HCT116 (cell line): ENCODE measurements at regions not wholly inside any gene's neighbourhood (a gene's known extent, or its start where the extent isn't known, plus 50 kb on each side); places are given as distances from the start of the nearest gene placed in this dataset.

Experiments used
- ATAC-seq: fragments of 200-7000 bp; cut with Tn5 transposase; 2 replicates; pipeline ENCODE4 v1.9.1; 2020; ENCODE audit warnings: mild to moderate bottlenecking, moderate library complexity
- BruUV-seq: library from RNA; stranded (reverse); fragments of 400-500 nt; replicated peaks from 2 replicates; lab custom pipeline; 2021; lab: Mats Ljungman, UMichigan
- CTCF ChIA-PET: fragments of 300-600 bp; sonication (Branson Sonifier 250); formaldehyde crosslinking; loops from one replicate; lab custom pipeline; 2021; ENCODE audit warnings: antibody characterized with exemption; lab: Charles Lee
- POLR2A ChIA-PET: fragments of 300-600, 350-600 bp; sonication (Branson Sonifier 250); formaldehyde crosslinking; loops from one replicate; lab custom pipeline; 2021; ENCODE audit warnings: antibody characterized with exemption; lab: Charles Lee
- RAD21 ChIA-PET, 2 experiments: fragments of 300-600 bp; sonication (Branson Sonifier 250); formaldehyde crosslinking; loops; one replicate each; lab custom pipeline; 2023; ENCODE audit warnings: low total read pairs in 2 of 2; ENCODE audit not compliant: uncharacterized antibody in 2 of 2, unreplicated experiment in 2 of 2, low non-redundant PET in 1 of 2; lab: Charles Lee
- DNase-seq: peaks from one replicate; pipeline ENCODE4 v3.0.0-alpha.2; 2010; ENCODE audit warnings: low read depth, low spot score
- H2AFZ ChIP-seq: fragments of 200-600 bp; shearing (Covaris generic), sonication (generic); 2 replicates; pipeline ENCODE4 v1.6.1; 2017; ENCODE audit warnings: low read depth, mixed run types, mixed read lengths, antibody characterized with exemption, low read length; ENCODE audit not compliant: poor library complexity, severe bottlenecking
- H3K27ac ChIP-seq: 2 replicates; pipeline ENCODE4 v1.5.1; 2012; ENCODE audit warnings: low read depth, low read length
- H3K27me3 ChIP-seq: fragments of 200-600 bp; sonication (generic); 2 replicates; pipeline ENCODE4 v1.6.1; 2016; ENCODE audit warnings: mixed run types, low read length, mixed read lengths; ENCODE audit not compliant: insufficient read depth
- H3K36me3 ChIP-seq, 2 experiments: fragments of 200-500 bp in 1 of 2; fragments of 200-600 bp in 1 of 2; sonication (Bioruptor generic) in 1 of 2; sonication (generic) in 1 of 2; 2 replicates each; pipeline versions ENCODE4 v1.5.1 to v1.6.1; 2014 to 2016; ENCODE audit warnings: low read length in 2 of 2, inconsistent platforms in 1 of 2, mixed read lengths in 1 of 2, mixed run types in 1 of 2; ENCODE audit not compliant: insufficient read depth in 2 of 2, control insufficient read depth in 1 of 2
- H3K4me1 ChIP-seq, 2 experiments: fragments of 200-600 bp in 1 of 2; sonication (generic) in 1 of 2; 2 replicates each; pipeline versions ENCODE4 v1.5.1 to v1.6.1; 2012 to 2017; ENCODE audit warnings: low read length in 2 of 2, inconsistent platforms in 1 of 2, mild to moderate bottlenecking in 1 of 2, mixed read lengths in 1 of 2, mixed run types in 1 of 2, moderate library complexity in 1 of 2; ENCODE audit not compliant: insufficient read depth in 2 of 2, control insufficient read depth in 1 of 2
- H3K4me2 ChIP-seq: fragments of 200-600 bp; sonication (generic); 2 replicates; pipeline ENCODE4 v1.6.1; 2017; ENCODE audit warnings: mixed run types, low read length, mixed read lengths
- H3K4me3 ChIP-seq, 2 experiments: fragments of 200-600 bp in 1 of 2; sonication (generic) in 1 of 2; replicated peaks in 1 of 2; 2 replicates each; pipeline ENCODE4 v1.5.1; 2011 to 2016; ENCODE audit warnings: low read length in 2 of 2, control low read depth in 1 of 2, low read depth in 1 of 2, mild to moderate bottlenecking in 1 of 2, mixed read lengths in 1 of 2, mixed run types in 1 of 2
- H3K79me2 ChIP-seq: fragments of 200-600 bp; sonication (generic); 2 replicates; pipeline ENCODE4 v1.6.1; 2017; ENCODE audit warnings: mild to moderate bottlenecking, mixed run types, low read length, moderate library complexity, mixed read lengths; ENCODE audit not compliant: insufficient read depth
- H3K9ac ChIP-seq: fragments of 200-600 bp; sonication (generic); 2 replicates; pipeline ENCODE4 v1.6.1; 2016; ENCODE audit warnings: low read length, mixed read lengths
- H3K9me2 ChIP-seq: fragments of 200-600 bp; sonication (generic), shearing (Covaris generic); 2 replicates; pipeline ENCODE4 v1.6.1; 2017; ENCODE audit warnings: mixed run types, mild to moderate bottlenecking, moderate library complexity; ENCODE audit not compliant: insufficient read depth
- H3K9me3 ChIP-seq, 2 experiments: fragments of 200-500 bp in 1 of 2; fragments of 200-600 bp in 1 of 2; sonication (Bioruptor generic) in 1 of 2; sonication (generic) in 1 of 2; 2 replicates each; pipeline ENCODE4 v1.6.1; 2014 to 2017; ENCODE audit warnings: low read length in 2 of 2, mixed read lengths in 2 of 2, inconsistent platforms in 1 of 2, low read depth in 1 of 2, mild to moderate bottlenecking in 1 of 2, mixed run types in 1 of 2, moderate library complexity in 1 of 2; ENCODE audit not compliant: control insufficient read depth in 1 of 2, insufficient read depth in 1 of 2
- H4K20me1 ChIP-seq: fragments of 200-600 bp; sonication (generic), shearing (Covaris generic); 2 replicates; pipeline ENCODE4 v1.6.1; 2017; ENCODE audit warnings: mixed run types, mild to moderate bottlenecking, moderate library complexity; ENCODE audit not compliant: insufficient read depth
- CBX3 ChIP-seq: IDR thresholded peaks from 2 replicates; pipeline ENCODE4 v1.6.1; 2012; ENCODE audit warnings: low read depth
- ELF1 ChIP-seq: IDR thresholded peaks from 2 replicates; pipeline ENCODE4 v1.6.1; 2012; ENCODE audit warnings: low read depth, borderline replicate concordance
- EZH2 ChIP-seq: fragments of 200-600 bp; sonication (generic); IDR thresholded peaks from 2 replicates; pipeline ENCODE4 v1.6.1; 2017; ENCODE audit warnings: antibody characterized with exemption, mixed run types
- FOSL1 ChIP-seq: IDR thresholded peaks from 2 replicates; pipeline ENCODE4 v1.6.1; 2012; ENCODE audit warnings: low read depth
- JUND ChIP-seq: IDR thresholded peaks from 2 replicates; pipeline ENCODE4 v1.6.1; 2012
- POLR2A ChIP-seq: IDR thresholded peaks from 2 replicates; pipeline ENCODE4 v1.7.0; 2011; ENCODE audit warnings: borderline replicate concordance; ENCODE audit not compliant: insufficient read depth, insufficient read length; ENCODE audit errors: extremely low read depth
- POLR2AphosphoS5 ChIP-seq: IDR thresholded peaks from 2 replicates; pipeline ENCODE4 v1.6.1; 2011; ENCODE audit warnings: mild to moderate bottlenecking, low read depth, low read length, moderate library complexity
- SIN3A ChIP-seq: IDR thresholded peaks from 2 replicates; pipeline ENCODE4 v1.6.1; 2012; ENCODE audit warnings: low read depth
- SRF ChIP-seq: IDR thresholded peaks from 2 replicates; pipeline ENCODE4 v1.6.1; 2012; ENCODE audit warnings: low read depth
- ZFX ChIP-seq: fragments of 450-650 bp; IDR thresholded peaks from 2 replicates; pipeline ENCODE4 v1.6.1; 2017
- ZNF274 ChIP-seq: fragments of 200-500 bp; sonication (Bioruptor generic); IDR thresholded peaks from 2 replicates; pipeline ENCODE4 v1.6.1; 2014; ENCODE audit warnings: mild to moderate bottlenecking, low read depth, low read length, inconsistent platforms
- intact Hi-C: fragments of 100-400 bp; cut with micrococcal nuclease; formaldehyde crosslinking; loops from 2 replicates; pipeline ENCODE4 v1.10.0; 2022
- TF ChIP-seq, protein P1 (sequence below), 3 experiments: fragments of 200-600 bp in 1 of 3; sonication (generic) in 1 of 3; IDR thresholded peaks in 2 of 3; conservative IDR thresholded peaks in 1 of 3; 2 replicates each; pipeline ENCODE4 v1.5.1; 2012 to 2017; ENCODE audit warnings: low read depth in 2 of 3, low read length in 2 of 3, antibody characterized with exemption in 1 of 3, borderline replicate concordance in 1 of 3, control low read depth in 1 of 3, mild to moderate bottlenecking in 1 of 3, mixed read lengths in 1 of 3, mixed run types in 1 of 3, moderate library complexity in 1 of 3; ENCODE audit not compliant: insufficient read depth in 1 of 3
- TF ChIP-seq, protein P2 (sequence below): IDR thresholded peaks from 2 replicates; pipeline ENCODE4 v1.6.1; 2012
- TF ChIP-seq, protein P3 (sequence below): IDR thresholded peaks from 2 replicates; pipeline ENCODE4 v1.6.1; 2012; ENCODE audit warnings: low read depth
- TF ChIP-seq, protein P4 (sequence below): IDR thresholded peaks from 2 replicates; pipeline ENCODE4 v1.6.1; 2012
- TF ChIP-seq, protein P5 (sequence below): IDR thresholded peaks from 2 replicates; pipeline ENCODE4 v1.6.1; 2011; ENCODE audit warnings: mild to moderate bottlenecking, low read length, moderate library complexity; ENCODE audit not compliant: insufficient replicate concordance; ENCODE audit errors: extremely low read depth

DNA sequence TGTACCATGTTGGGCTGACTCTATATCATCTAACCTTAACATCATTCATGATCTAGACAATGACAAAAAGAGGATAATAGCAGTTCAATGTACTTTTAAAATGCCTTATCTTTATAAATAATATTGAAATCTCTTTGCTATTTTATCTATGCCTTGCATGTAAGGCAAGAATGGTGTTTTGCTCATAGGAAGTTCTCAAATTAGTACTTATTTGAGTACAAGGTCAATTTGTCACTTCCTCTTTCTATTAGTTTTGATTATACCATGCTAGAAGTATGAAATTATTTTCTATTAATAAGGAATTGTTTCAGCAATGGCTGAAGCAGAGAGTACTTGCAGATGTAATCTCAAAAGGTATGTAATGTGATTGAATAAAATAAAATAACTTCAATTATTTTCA is 1285.4 kb upstream of the TENM4 start (continued):
- TF ChIP-seq, protein P1, sequence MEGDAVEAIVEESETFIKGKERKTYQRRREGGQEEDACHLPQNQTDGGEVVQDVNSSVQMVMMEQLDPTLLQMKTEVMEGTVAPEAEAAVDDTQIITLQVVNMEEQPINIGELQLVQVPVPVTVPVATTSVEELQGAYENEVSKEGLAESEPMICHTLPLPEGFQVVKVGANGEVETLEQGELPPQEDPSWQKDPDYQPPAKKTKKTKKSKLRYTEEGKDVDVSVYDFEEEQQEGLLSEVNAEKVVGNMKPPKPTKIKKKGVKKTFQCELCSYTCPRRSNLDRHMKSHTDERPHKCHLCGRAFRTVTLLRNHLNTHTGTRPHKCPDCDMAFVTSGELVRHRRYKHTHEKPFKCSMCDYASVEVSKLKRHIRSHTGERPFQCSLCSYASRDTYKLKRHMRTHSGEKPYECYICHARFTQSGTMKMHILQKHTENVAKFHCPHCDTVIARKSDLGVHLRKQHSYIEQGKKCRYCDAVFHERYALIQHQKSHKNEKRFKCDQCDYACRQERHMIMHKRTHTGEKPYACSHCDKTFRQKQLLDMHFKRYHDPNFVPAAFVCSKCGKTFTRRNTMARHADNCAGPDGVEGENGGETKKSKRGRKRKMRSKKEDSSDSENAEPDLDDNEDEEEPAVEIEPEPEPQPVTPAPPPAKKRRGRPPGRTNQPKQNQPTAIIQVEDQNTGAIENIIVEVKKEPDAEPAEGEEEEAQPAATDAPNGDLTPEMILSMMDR (IDR thresholded peaks at IDR 0.05 in 2 of 3, conservative IDR thresholded peaks at IDR 0.05 in 1 of 3; ENCODE audit: borderline replicate concordance in 1 of 3, insufficient read depth in 1 of 3, low read depth in 2 of 3, low read length in 2 of 3): no peak
- TF ChIP-seq, all 23 proteins: peak for 0

DNA sequence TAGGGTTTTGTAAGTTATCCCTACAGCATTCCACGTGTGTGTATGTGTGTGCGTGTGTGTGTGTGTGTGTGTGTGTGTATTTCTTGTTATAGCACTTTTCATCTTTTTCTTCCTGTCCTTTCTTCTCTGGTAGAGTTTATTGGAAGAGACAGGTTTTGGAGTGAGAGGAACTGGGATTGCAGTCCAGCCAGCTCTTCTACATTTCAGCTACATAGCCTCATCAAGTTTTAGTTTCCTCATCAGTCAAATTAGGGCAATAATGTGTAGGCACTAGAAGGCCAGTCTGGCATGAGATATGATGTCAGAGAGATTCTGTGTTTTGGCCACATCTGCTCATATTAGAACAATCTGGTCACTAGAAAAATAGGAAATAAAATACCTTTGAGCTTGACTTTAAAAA is 1283.5 kb upstream of the TENM4 start:
- intact Hi-C loops: no loop called here
- H3K27me3 ChIP-seq: no peaks in the 10 kb centered on the region
- no peak overlapping the region for H3K9ac ChIP-seq
- POLR2A ChIA-PET: no interaction called here
- H3K27ac ChIP-seq: no peak overlapping the region
- CTCF ChIA-PET: no interaction called here
- no peaks in the 10 kb centered on the region for H3K36me3 ChIP-seq
- BruUV-seq: no TSS peak
- no peak overlapping the region for H3K4me2 ChIP-seq
- H3K4me1 ChIP-seq: no peaks in the 10 kb centered on the region
- H3K79me2 ChIP-seq: no peaks in the 10 kb centered on the region
- ATAC-seq (no peak), DNase-seq (no peak)
- H4K20me1 ChIP-seq: no peaks in the 10 kb centered on the region
- H2AFZ ChIP-seq: no peak overlapping the region
- RAD21 ChIA-PET: no interaction called here
- H3K4me3 ChIP-seq: no peak overlapping the region
- peaks cover 0 to 19% of the 10 kb centered on the region in 2 experiments; a peak in 2 of 4 replicates for H3K9me3 ChIP-seq
- no peaks in the 10 kb centered on the region for H3K9me2 ChIP-seq
- no peak for TF ChIP-seq EZH2
- no peak for TF ChIP-seq CBX3
- TF ChIP-seq, protein P1 (IDR thresholded peaks at IDR 0.05 in 2 of 3, conservative IDR thresholded peaks at IDR 0.05 in 1 of 3; ENCODE audit: borderline replicate concordance in 1 of 3, insufficient read depth in 1 of 3, low read depth in 2 of 3, low read length in 2 of 3): no peak
- no peak for TF ChIP-seq ZFX
- no peak for TF ChIP-seq SRF
- TF ChIP-seq, protein P2, sequence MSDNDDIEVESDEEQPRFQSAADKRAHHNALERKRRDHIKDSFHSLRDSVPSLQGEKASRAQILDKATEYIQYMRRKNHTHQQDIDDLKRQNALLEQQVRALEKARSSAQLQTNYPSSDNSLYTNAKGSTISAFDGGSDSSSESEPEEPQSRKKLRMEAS: no peak
- TF ChIP-seq, protein P3, sequence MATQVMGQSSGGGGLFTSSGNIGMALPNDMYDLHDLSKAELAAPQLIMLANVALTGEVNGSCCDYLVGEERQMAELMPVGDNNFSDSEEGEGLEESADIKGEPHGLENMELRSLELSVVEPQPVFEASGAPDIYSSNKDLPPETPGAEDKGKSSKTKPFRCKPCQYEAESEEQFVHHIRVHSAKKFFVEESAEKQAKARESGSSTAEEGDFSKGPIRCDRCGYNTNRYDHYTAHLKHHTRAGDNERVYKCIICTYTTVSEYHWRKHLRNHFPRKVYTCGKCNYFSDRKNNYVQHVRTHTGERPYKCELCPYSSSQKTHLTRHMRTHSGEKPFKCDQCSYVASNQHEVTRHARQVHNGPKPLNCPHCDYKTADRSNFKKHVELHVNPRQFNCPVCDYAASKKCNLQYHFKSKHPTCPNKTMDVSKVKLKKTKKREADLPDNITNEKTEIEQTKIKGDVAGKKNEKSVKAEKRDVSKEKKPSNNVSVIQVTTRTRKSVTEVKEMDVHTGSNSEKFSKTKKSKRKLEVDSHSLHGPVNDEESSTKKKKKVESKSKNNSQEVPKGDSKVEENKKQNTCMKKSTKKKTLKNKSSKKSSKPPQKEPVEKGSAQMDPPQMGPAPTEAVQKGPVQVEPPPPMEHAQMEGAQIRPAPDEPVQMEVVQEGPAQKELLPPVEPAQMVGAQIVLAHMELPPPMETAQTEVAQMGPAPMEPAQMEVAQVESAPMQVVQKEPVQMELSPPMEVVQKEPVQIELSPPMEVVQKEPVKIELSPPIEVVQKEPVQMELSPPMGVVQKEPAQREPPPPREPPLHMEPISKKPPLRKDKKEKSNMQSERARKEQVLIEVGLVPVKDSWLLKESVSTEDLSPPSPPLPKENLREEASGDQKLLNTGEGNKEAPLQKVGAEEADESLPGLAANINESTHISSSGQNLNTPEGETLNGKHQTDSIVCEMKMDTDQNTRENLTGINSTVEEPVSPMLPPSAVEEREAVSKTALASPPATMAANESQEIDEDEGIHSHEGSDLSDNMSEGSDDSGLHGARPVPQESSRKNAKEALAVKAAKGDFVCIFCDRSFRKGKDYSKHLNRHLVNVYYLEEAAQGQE: no peak
- TF ChIP-seq JUND: no peak
- no peak for TF ChIP-seq POLR2AphosphoS5
- no peak for TF ChIP-seq SIN3A
- no peak for TF ChIP-seq ELF1
- TF ChIP-seq ZNF274: no peak
- TF ChIP-seq FOSL1: no peak
- TF ChIP-seq, protein P4, sequence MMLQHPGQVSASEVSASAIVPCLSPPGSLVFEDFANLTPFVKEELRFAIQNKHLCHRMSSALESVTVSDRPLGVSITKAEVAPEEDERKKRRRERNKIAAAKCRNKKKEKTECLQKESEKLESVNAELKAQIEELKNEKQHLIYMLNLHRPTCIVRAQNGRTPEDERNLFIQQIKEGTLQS: no peak
- no peak for TF ChIP-seq POLR2A
- TF ChIP-seq, protein P5, sequence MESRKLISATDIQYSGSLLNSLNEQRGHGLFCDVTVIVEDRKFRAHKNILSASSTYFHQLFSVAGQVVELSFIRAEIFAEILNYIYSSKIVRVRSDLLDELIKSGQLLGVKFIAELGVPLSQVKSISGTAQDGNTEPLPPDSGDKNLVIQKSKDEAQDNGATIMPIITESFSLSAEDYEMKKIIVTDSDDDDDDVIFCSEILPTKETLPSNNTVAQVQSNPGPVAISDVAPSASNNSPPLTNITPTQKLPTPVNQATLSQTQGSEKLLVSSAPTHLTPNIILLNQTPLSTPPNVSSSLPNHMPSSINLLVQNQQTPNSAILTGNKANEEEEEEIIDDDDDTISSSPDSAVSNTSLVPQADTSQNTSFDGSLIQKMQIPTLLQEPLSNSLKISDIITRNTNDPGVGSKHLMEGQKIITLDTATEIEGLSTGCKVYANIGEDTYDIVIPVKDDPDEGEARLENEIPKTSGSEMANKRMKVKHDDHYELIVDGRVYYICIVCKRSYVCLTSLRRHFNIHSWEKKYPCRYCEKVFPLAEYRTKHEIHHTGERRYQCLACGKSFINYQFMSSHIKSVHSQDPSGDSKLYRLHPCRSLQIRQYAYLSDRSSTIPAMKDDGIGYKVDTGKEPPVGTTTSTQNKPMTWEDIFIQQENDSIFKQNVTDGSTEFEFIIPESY: no peak
